ENCODE measurements at regions not wholly inside any gene's neighbourhood (a gene's known extent, or its start where the extent isn't known, plus 50 kb on each side); places are given as distances from the start of the nearest gene placed in this dataset.

- intact Hi-C loops (cut with DNase I): no loop called here
- TF ChIP-seq CTCF (IDR thresholded peaks at IDR 0.05): no peak
- TF ChIP-seq POLR2A (IDR thresholded peaks at IDR 0.05): no peak
- Histone ChIP-seq H3K27ac (no peak overlapping the region), H3K4me1 (no peaks in the 10 kb centered on the region), H3K36me3 (no peaks in the 10 kb centered on the region), H3K27me3 (no peaks in the 10 kb centered on the region), H3K9me3 (no peaks in the 10 kb centered on the region), H3K4me3 (no peak overlapping the region)
- DNase-seq: no peak
- ATAC-seq: no peak
- 60 to 79% (median 73%) methylated on average over 2 of the region's 2 CpGs for WGBS, 4 donors
These were observed 142.7 kb upstream of the ASIC2 start for GRCh38 chr17:33435721-33436301.

GRCh38 chr17:33436321-33436720 is 143.2 kb upstream of the ASIC2 start:
- 67 to 87% (median 76%) methylated on average over 3 of the region's 3 CpGs for WGBS, 4 donors
- H3K4me3 ChIP-seq: no peak overlapping the region
- H3K4me1 ChIP-seq: no peaks in the 10 kb centered on the region
- no peak for ATAC-seq
- intact Hi-C loops (cut with DNase I): no loop called here
- no peaks in the 10 kb centered on the region for H3K27me3 ChIP-seq
- H3K36me3 ChIP-seq: no peaks in the 10 kb centered on the region
- no peaks in the 10 kb centered on the region for H3K9me3 ChIP-seq
- TF ChIP-seq CTCF (IDR thresholded peaks at IDR 0.05): no peak
- no peak for TF ChIP-seq POLR2A (IDR thresholded peaks at IDR 0.05)
- H3K27ac ChIP-seq: no peak overlapping the region
- DNase-seq: peak in 1 of 5 donors; percentile 29

GRCh38 chr17:33438139-33438538 is 145.0 kb upstream of the ASIC2 start:
- DNase-seq: no peak
- no peak overlapping the region for H3K4me3 ChIP-seq
- H3K27ac ChIP-seq: no peak overlapping the region
- no peaks in the 10 kb centered on the region for H3K4me1 ChIP-seq
- H3K27me3 ChIP-seq: no peaks in the 10 kb centered on the region
- WGBS, 4 donors: 60 to 72% (median 66%) methylated on average over 2 of the region's 2 CpGs
- no peak for TF ChIP-seq CTCF (IDR thresholded peaks at IDR 0.05)
- no peak for TF ChIP-seq POLR2A (IDR thresholded peaks at IDR 0.05)
- intact Hi-C loops (cut with DNase I): no loop called here
- no peak for ATAC-seq
- H3K36me3 ChIP-seq: no peaks in the 10 kb centered on the region
- H3K9me3 ChIP-seq: peaks cover 0 to 13% (median 0%) of the 10 kb centered on the region in 12 donors

GRCh38 chr17:33438578-33438977 is 145.5 kb upstream of the ASIC2 start:
- Histone ChIP-seq H3K27ac (no peak overlapping the region), H3K36me3 (no peaks in the 10 kb centered on the region), H3K4me1 (no peaks in the 10 kb centered on the region), H3K9me3 (peaks cover 0 to 13% (median 0%) of the 10 kb centered on the region in 12 donors), H3K27me3 (no peaks in the 10 kb centered on the region), H3K4me3 (no peak overlapping the region)
- TF ChIP-seq POLR2A (IDR thresholded peaks at IDR 0.05) (no peak), CTCF (IDR thresholded peaks at IDR 0.05) (no peak)
- DNase-seq: no peak
- WGBS, 4 donors: 48 to 58% (median 54%) methylated on average over 1 of the region's 1 CpG
- no peak for ATAC-seq
- intact Hi-C loops (cut with DNase I): no loop called here

Measured in heart left ventricle (tissue), 16 donors.